ENCODE measurements at regions not wholly inside any gene's neighbourhood (a gene's known extent, or its start where the extent isn't known, plus 50 kb on each side); places are given as distances from the start of the nearest gene placed in this dataset.
A peak's percentile ranks its signal among the peaks of the same experiment; 100 is the strongest.

- no peak for TF ChIP-seq CTCF (IDR thresholded peaks at IDR 0.05; ENCODE audit: insufficient read depth, low read length, severe bottlenecking)
- no peak for FAIRE-seq
- Histone ChIP-seq H3K4me3 (ENCODE audit: low read depth, low read length) (no peak overlapping the region), H3K27me3 (ENCODE audit: control insufficient read depth, insufficient read depth, low read length) (no peaks in the 10 kb centered on the region), H3K36me3 (ENCODE audit: control insufficient read depth, insufficient read depth, low read length) (no peaks in the 10 kb centered on the region)
- no peak for DNase-seq (ENCODE audit: low read depth)
These were observed 84.5 kb upstream of the RALGAPA2 start for GRCh38 chr20:20796766-20797440.

GRCh38 chr20:20795721-20796120 is 83.3 kb upstream of the RALGAPA2 start:
- Histone ChIP-seq H3K36me3 (ENCODE audit: control insufficient read depth, insufficient read depth, low read length) (no peaks in the 10 kb centered on the region), H3K4me3 (ENCODE audit: low read depth, low read length) (no peak overlapping the region), H3K27me3 (ENCODE audit: control insufficient read depth, insufficient read depth, low read length) (no peaks in the 10 kb centered on the region)
- no peak for DNase-seq (ENCODE audit: low read depth)
- no peak for FAIRE-seq
- no peak for TF ChIP-seq CTCF (IDR thresholded peaks at IDR 0.05; ENCODE audit: insufficient read depth, low read length, severe bottlenecking)

- no peak overlapping the region for H3K4me3 ChIP-seq (ENCODE audit: low read depth, low read length)
- H3K36me3 ChIP-seq (ENCODE audit: control insufficient read depth, insufficient read depth, low read length) = no peaks in the 10 kb centered on the region
- no peak for TF ChIP-seq CTCF (IDR thresholded peaks at IDR 0.05; ENCODE audit: insufficient read depth, low read length, severe bottlenecking)
- FAIRE-seq (no peak), DNase-seq (ENCODE audit: low read depth) (no peak)
- no peaks in the 10 kb centered on the region for H3K27me3 ChIP-seq (ENCODE audit: control insufficient read depth, insufficient read depth, low read length)
These were observed 82.7 kb upstream of the RALGAPA2 start for GRCh38 chr20:20795119-20795518.

- Histone ChIP-seq H3K4me3 (ENCODE audit: low read depth, low read length) (no peak overlapping the region), H3K27me3 (ENCODE audit: control insufficient read depth, insufficient read depth, low read length) (no peaks in the 10 kb centered on the region), H3K36me3 (ENCODE audit: control insufficient read depth, insufficient read depth, low read length) (no peaks in the 10 kb centered on the region)
- FAIRE-seq (peak; percentile 77), DNase-seq (ENCODE audit: low read depth) (no peak)
- no peak for TF ChIP-seq CTCF (IDR thresholded peaks at IDR 0.05; ENCODE audit: insufficient read depth, low read length, severe bottlenecking)
These were observed 81.1 kb upstream of the RALGAPA2 start for GRCh38 chr20:20793591-20793990.

- H3K4me3 ChIP-seq (ENCODE audit: low read depth, low read length) = no peak overlapping the region
- TF ChIP-seq CTCF (IDR thresholded peaks at IDR 0.05; ENCODE audit: insufficient read depth, low read length, severe bottlenecking) = no peak
- H3K36me3 ChIP-seq (ENCODE audit: control insufficient read depth, insufficient read depth, low read length) = no peaks in the 10 kb centered on the region
- DNase-seq (ENCODE audit: low read depth) (no peak), FAIRE-seq (no peak)
- no peaks in the 10 kb centered on the region for H3K27me3 ChIP-seq (ENCODE audit: control insufficient read depth, insufficient read depth, low read length)
These were observed 79.5 kb upstream of the RALGAPA2 start for GRCh38 chr20:20791664-20792568.
